ENCODE measurements at regions not wholly inside any gene's neighbourhood (a gene's known extent, or its start where the extent isn't known, plus 50 kb on each side); places are given as distances from the start of the nearest gene placed in this dataset.
A peak's percentile ranks its signal among the peaks of the same experiment; 100 is the strongest.
"Not testable (repeated sequence)": the region's sequence is repeated elsewhere in the genome, so short reads cannot be mapped to it uniquely, and the experiment has no call there.

GRCh38 chr20:25987073-25987927 is 290.6 kb upstream of the ZNF337 start:
- FAIRE-seq, result no peak

- FAIRE-seq, result no peak
Measured at GRCh38 chr20:25985597-25985996, 288.9 kb upstream of the ZNF337 start.

GRCh38 chr20:25984933-25985332 is 288.3 kb upstream of the ZNF337 start:
- no peak for FAIRE-seq

GRCh38 chr20:25982701-25983100 is 286.0 kb upstream of the ZNF337 start:
- FAIRE-seq, result not testable (repeated sequence)

- FAIRE-seq, result not testable (repeated sequence)
Measured at GRCh38 chr20:25978450-25979190, 282.0 kb upstream of the ZNF337 start.

- FAIRE-seq, result not testable (repeated sequence)
Measured at GRCh38 chr20:25975816-25976215, 279.2 kb upstream of the ZNF337 start.

- FAIRE-seq, result not testable (repeated sequence)
Measured at GRCh38 chr20:25965203-25965602, 268.6 kb upstream of the ZNF337 start.

GRCh38 chr20:25953876-25954275 is 257.2 kb upstream of the ZNF337 start:
- not testable (repeated sequence) for FAIRE-seq

GRCh38 chr20:25935230-25935629 is 238.6 kb upstream of the ZNF337 start:
- FAIRE-seq, result not testable (repeated sequence)

- FAIRE-seq, result not testable (repeated sequence)
Measured at GRCh38 chr20:25932806-25933205, 236.2 kb upstream of the ZNF337 start.

GRCh38 chr20:25932170-25932569 is 235.5 kb upstream of the ZNF337 start:
- not testable (repeated sequence) for FAIRE-seq

- peak; percentile 69 for FAIRE-seq
Measured at GRCh38 chr20:25902321-25902720, 205.7 kb upstream of the ZNF337 start.

GRCh38 chr20:25898663-25899062 is 202.0 kb upstream of the ZNF337 start:
- not testable (repeated sequence) for FAIRE-seq

- not testable (repeated sequence) for FAIRE-seq
Measured at GRCh38 chr20:25879096-25879495, 182.4 kb upstream of the ZNF337 start.

- FAIRE-seq, result not testable (repeated sequence)
Measured at GRCh38 chr20:25868650-25868979, 172.0 kb upstream of the ZNF337 start.

GRCh38 chr20:25867776-25868649 is 171.4 kb upstream of the ZNF337 start:
- no peak for FAIRE-seq

- not testable (repeated sequence) for FAIRE-seq
Measured at GRCh38 chr20:25867015-25867775, 170.5 kb upstream of the ZNF337 start.

GRCh38 chr20:25865715-25866656 is 169.3 kb upstream of the ZNF337 start:
- FAIRE-seq, result no peak

- FAIRE-seq, result not testable (repeated sequence)
Measured at GRCh38 chr20:25864963-25865714, 168.5 kb upstream of the ZNF337 start.

- no peak for FAIRE-seq
Measured at GRCh38 chr20:25864326-25864962, 167.8 kb upstream of the ZNF337 start.

Data from colon (tissue), 2 donors.